ENCODE measurements at regions not wholly inside any gene's neighbourhood (a gene's known extent, or its start where the extent isn't known, plus 50 kb on each side); places are given as distances from the start of the nearest gene placed in this dataset.

GRCh38 chr16:86836503-86837129 is 258.3 kb downstream of the FOXL1 start:
- Mint-ChIP-seq H3K36me3 (ENCODE audit: low read depth) (no peaks in the 10 kb centered on the region), H3K4me1 (ENCODE audit: low read depth) (peaks cover 29% of the 10 kb centered on the region), H3K9me3 (ENCODE audit: low read depth) (no peaks in the 10 kb centered on the region), H3K27ac (ENCODE audit: unreplicated experiment) (peak overlapping the region; percentile 74), H3K4me3 (ENCODE audit: unreplicated experiment) (no peak overlapping the region), H3K27me3 (ENCODE audit: low read depth) (no peaks in the 10 kb centered on the region)
- TF ChIP-seq, protein P1, sequence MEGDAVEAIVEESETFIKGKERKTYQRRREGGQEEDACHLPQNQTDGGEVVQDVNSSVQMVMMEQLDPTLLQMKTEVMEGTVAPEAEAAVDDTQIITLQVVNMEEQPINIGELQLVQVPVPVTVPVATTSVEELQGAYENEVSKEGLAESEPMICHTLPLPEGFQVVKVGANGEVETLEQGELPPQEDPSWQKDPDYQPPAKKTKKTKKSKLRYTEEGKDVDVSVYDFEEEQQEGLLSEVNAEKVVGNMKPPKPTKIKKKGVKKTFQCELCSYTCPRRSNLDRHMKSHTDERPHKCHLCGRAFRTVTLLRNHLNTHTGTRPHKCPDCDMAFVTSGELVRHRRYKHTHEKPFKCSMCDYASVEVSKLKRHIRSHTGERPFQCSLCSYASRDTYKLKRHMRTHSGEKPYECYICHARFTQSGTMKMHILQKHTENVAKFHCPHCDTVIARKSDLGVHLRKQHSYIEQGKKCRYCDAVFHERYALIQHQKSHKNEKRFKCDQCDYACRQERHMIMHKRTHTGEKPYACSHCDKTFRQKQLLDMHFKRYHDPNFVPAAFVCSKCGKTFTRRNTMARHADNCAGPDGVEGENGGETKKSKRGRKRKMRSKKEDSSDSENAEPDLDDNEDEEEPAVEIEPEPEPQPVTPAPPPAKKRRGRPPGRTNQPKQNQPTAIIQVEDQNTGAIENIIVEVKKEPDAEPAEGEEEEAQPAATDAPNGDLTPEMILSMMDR (IDR thresholded peaks at IDR 0.05), result no peak
- DNase-seq (ENCODE audit: low spot score), result no peak

DNA sequence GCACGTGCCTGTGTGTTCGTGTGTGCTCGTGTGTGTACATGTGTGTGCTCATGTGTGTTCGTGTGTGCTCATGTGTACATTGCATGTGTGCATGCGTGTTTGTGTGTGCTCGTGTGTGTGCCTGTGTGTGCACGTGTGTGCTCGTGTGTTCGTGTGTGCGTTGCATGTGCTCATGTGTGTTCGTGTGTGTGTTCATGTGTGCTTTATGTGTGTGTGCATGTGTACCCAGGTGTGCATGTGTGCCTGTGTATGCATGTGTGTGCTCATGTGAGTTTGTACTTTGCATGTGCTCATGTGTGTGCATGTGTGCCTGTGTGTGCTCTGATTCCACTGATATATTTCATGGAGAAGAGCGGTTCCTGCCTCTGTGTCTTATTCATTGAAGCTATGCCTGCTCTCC is 265.5 kb downstream of the FOXL1 start:
- Mint-ChIP-seq H3K27ac (ENCODE audit: unreplicated experiment) (no peak overlapping the region), H3K4me3 (ENCODE audit: unreplicated experiment) (no peak overlapping the region), H3K9me3 (ENCODE audit: low read depth) (peaks cover 3% of the 10 kb centered on the region), H3K4me1 (ENCODE audit: low read depth) (peaks cover 3% of the 10 kb centered on the region), H3K27me3 (ENCODE audit: low read depth) (no peaks in the 10 kb centered on the region), H3K36me3 (ENCODE audit: low read depth) (no peaks in the 10 kb centered on the region)
- DNase-seq (ENCODE audit: low spot score), result no peak
- TF ChIP-seq, protein P1 (IDR thresholded peaks at IDR 0.05), result no peak

DNA sequence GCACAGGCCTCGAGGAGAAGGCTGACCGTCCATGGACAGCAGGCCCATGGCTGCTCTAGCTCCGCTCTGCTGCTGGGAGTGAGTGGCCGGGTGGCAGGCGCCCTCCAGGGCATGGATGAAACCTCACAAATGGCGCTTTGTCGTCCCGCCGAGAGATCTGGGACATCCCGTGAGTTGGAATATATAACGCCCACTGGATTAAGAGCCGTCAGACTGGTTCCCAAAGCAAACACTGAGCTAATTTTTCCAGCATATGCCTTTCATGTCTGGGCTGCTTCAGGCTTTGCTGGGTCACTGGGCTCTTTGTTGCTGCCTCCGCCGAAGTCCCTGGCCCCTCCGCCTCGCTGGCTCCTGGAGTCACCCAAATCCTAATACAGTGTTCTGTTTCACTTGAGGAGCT is 266.3 kb downstream of the FOXL1 start:
- Mint-ChIP-seq H3K4me1 (ENCODE audit: low read depth) (peaks cover 3% of the 10 kb centered on the region), H3K27ac (ENCODE audit: unreplicated experiment) (no peak overlapping the region), H3K9me3 (ENCODE audit: low read depth) (peaks cover 3% of the 10 kb centered on the region), H3K4me3 (ENCODE audit: unreplicated experiment) (no peak overlapping the region), H3K36me3 (ENCODE audit: low read depth) (no peaks in the 10 kb centered on the region), H3K27me3 (ENCODE audit: low read depth) (peaks cover 5% of the 10 kb centered on the region)
- TF ChIP-seq, protein P1 (IDR thresholded peaks at IDR 0.05), result no peak
- no peak for DNase-seq (ENCODE audit: low spot score)

DNA sequence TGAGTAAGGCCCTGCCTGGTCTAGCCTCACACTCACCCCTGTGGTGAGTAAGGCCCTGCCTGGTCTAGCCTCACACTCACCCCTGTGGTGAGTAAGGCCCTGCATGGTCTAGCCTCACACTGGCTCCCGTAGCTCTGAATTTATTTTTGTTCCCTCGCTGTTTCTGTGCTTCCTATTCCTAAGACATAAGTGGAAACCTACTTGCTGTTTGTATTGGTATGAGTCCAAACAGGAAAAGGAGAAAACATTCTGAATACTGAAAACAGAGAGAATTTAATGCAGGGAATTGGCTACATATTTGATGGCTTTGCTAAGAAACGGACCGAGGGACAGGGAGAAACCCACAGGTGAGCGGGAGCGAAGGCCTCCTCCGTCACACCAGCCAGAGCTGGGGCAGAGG is 267.8 kb downstream of the FOXL1 start:
- Mint-ChIP-seq H3K4me3 (ENCODE audit: unreplicated experiment) (no peak overlapping the region), H3K27me3 (ENCODE audit: low read depth) (peaks cover 5% of the 10 kb centered on the region), H3K36me3 (ENCODE audit: low read depth) (no peaks in the 10 kb centered on the region), H3K9me3 (ENCODE audit: low read depth) (peaks cover 3% of the 10 kb centered on the region), H3K27ac (ENCODE audit: unreplicated experiment) (no peak overlapping the region), H3K4me1 (ENCODE audit: low read depth) (peaks cover 3% of the 10 kb centered on the region)
- TF ChIP-seq, protein P1 (IDR thresholded peaks at IDR 0.05), result no peak
- DNase-seq (ENCODE audit: low spot score), result no peak

GRCh38 chr16:86848821-86849220 is 270.5 kb downstream of the FOXL1 start:
- Mint-ChIP-seq H3K27ac (ENCODE audit: unreplicated experiment) (no peak overlapping the region), H3K4me3 (ENCODE audit: unreplicated experiment) (no peak overlapping the region), H3K9me3 (ENCODE audit: low read depth) (peaks cover 3% of the 10 kb centered on the region), H3K27me3 (ENCODE audit: low read depth) (peaks cover 5% of the 10 kb centered on the region), H3K36me3 (ENCODE audit: low read depth) (no peaks in the 10 kb centered on the region), H3K4me1 (ENCODE audit: low read depth) (peaks cover 3% of the 10 kb centered on the region)
- TF ChIP-seq, protein P1 (IDR thresholded peaks at IDR 0.05), result no peak
- DNase-seq (ENCODE audit: low spot score), result no peak
